DOHH2 (cell line): ENCODE measurements at regions not wholly inside any gene's neighbourhood (a gene's known extent, or its start where the extent isn't known, plus 50 kb on each side); places are given as distances from the start of the nearest gene placed in this dataset.

ENCODE experiments used
- CTCF ChIP-seq: fragments of 200-600 bp; sonication (generic); IDR thresholded peaks from one replicate; pipeline ENCODE4 v1.5.1; 2014; ENCODE audit warnings: antibody characterized with exemption, mild to moderate bottlenecking, low read depth, low read length; ENCODE audit not compliant: poor library complexity, severe bottlenecking
- EZH2phosphoT487 ChIP-seq: fragments of 200-600 bp; sonication (generic); IDR thresholded peaks from 2 replicates; pipeline ENCODE4 v1.6.1; 2017; ENCODE audit warnings: borderline replicate concordance, mild to moderate bottlenecking, antibody characterized with exemption, low read length, moderate library complexity, mixed read lengths

DNA sequence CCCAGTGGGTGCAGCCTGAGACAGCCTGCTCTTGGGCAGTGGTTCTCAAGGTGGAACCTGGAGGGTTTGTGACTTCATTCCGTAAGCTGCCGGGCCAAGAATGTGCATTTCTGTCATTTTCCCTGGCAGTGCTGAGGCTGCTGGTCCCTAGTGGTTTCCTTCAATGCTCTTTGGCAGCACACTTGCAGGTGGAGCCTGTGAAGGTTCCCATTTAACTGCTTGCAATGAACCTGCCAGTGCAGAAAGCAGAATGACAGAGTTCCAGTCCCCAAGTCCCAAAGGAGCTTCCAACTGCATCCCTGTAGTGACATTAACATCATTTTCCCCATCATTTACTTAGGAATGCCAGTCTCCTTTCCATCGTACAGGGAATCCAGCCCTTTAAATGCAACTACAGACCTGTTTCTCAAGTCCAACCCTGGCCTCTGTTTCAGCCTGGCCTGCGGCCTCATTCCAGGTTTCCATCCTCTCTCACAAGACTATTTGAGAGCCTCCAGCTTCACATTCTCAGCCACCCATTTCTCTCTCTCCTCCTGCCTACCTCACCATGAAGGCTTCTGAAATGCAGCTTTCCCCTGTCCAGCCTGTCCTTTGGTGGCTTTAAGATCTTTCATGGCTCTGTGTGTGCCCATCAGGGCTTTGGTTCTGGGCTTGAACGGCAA lies 149.7 kb upstream of the GGTLC1 start:
- TF ChIP-seq CTCF = no peak
- TF ChIP-seq EZH2phosphoT487 = no peak
